GM18520 (cell line): ENCODE measurements at regions not wholly inside any gene's neighbourhood (a gene's known extent, or its start where the extent isn't known, plus 50 kb on each side); places are given as distances from the start of the nearest gene placed in this dataset.

Experiments used
- ATAC-seq: cut with Tn5 transposase; IDR thresholded peaks from one replicate; pipeline ENCODE4 v1.9.1; 2021; ENCODE audit not compliant: unreplicated experiment

GRCh38 chr10:78571286-78571685 lies 497.5 kb upstream of the ZMIZ1 start:
- ATAC-seq: no peak

- ATAC-seq: no peak
Observed at GRCh38 chr10:78571891-78572290, 496.9 kb upstream of the ZMIZ1 start.

- ATAC-seq: no peak
Observed at GRCh38 chr10:78572565-78572964, 496.2 kb upstream of the ZMIZ1 start.

GRCh38 chr10:78574547-78574946 lies 494.2 kb upstream of the ZMIZ1 start:
- no peak for ATAC-seq

GRCh38 chr10:78575400-78575799 lies 493.4 kb upstream of the ZMIZ1 start:
- no peak for ATAC-seq

- ATAC-seq: no peak
Observed at GRCh38 chr10:78576276-78576675, 492.5 kb upstream of the ZMIZ1 start.

- ATAC-seq: no peak
Observed at GRCh38 chr10:78577712-78578111, 491.1 kb upstream of the ZMIZ1 start.

- peak; percentile 70 for ATAC-seq
Observed at GRCh38 chr10:78578929-78579328, 489.8 kb upstream of the ZMIZ1 start.

- no peak for ATAC-seq
Observed at GRCh38 chr10:78579576-78579975, 489.2 kb upstream of the ZMIZ1 start.

GRCh38 chr10:78579995-78580394 lies 488.8 kb upstream of the ZMIZ1 start:
- ATAC-seq: no peak

GRCh38 chr10:78581133-78581694 lies 487.6 kb upstream of the ZMIZ1 start:
- no peak for ATAC-seq

GRCh38 chr10:78582540-78582939 lies 486.2 kb upstream of the ZMIZ1 start:
- no peak for ATAC-seq

- ATAC-seq: no peak
Observed at GRCh38 chr10:78584266-78584665, 484.5 kb upstream of the ZMIZ1 start.

- no peak for ATAC-seq
Observed at GRCh38 chr10:78584681-78585080, 484.1 kb upstream of the ZMIZ1 start.

GRCh38 chr10:78585952-78586351 lies 482.8 kb upstream of the ZMIZ1 start:
- no peak for ATAC-seq

GRCh38 chr10:78588194-78588811 lies 480.5 kb upstream of the ZMIZ1 start:
- ATAC-seq: no peak

- ATAC-seq: no peak
Observed at GRCh38 chr10:78589687-78590086, 479.1 kb upstream of the ZMIZ1 start.

- ATAC-seq: no peak
Observed at GRCh38 chr10:78591066-78591465, 477.7 kb upstream of the ZMIZ1 start.

- no peak for ATAC-seq
Observed at GRCh38 chr10:78594559-78595268, 474.1 kb upstream of the ZMIZ1 start.

GRCh38 chr10:78595269-78595619 lies 473.5 kb upstream of the ZMIZ1 start:
- ATAC-seq: no peak

- no peak for ATAC-seq
Observed at GRCh38 chr10:78596556-78596955, 472.2 kb upstream of the ZMIZ1 start.

- ATAC-seq: no peak
Observed at GRCh38 chr10:78597796-78598555, 470.8 kb upstream of the ZMIZ1 start.
